Urinary bladder (tissue), 3 donors: ENCODE measurements at regions not wholly inside any gene's neighbourhood (a gene's known extent, or its start where the extent isn't known, plus 50 kb on each side); places are given as distances from the start of the nearest gene placed in this dataset.

ENCODE experiments used
- DNase-seq: peaks from one replicate; pipeline ENCODE4 v3.0.0-alpha.2; 2015; ENCODE audit errors: extremely low spot score
- H3K27ac ChIP-seq: one replicate; pipeline ENCODE4 v1.5.1; 2013; ENCODE audit warnings: low read depth, mild to moderate bottlenecking, moderate library complexity
- H3K36me3 ChIP-seq: one replicate; pipeline ENCODE4 v1.6.1; 2013; ENCODE audit warnings: mild to moderate bottlenecking, moderate library complexity; ENCODE audit not compliant: insufficient read depth
- H3K4me1 ChIP-seq: one replicate; pipeline ENCODE4 v1.6.1; 2013; ENCODE audit warnings: mild to moderate bottlenecking, moderate library complexity; ENCODE audit not compliant: insufficient read depth
- H3K4me3 ChIP-seq: one replicate; pipeline ENCODE4 v1.5.1; 2013; ENCODE audit warnings: low read depth, low read length
- WGBS: extraction: QIAGEN DNeasy Blood & Tissue Kit; methylation state at CpG from one replicate; pipeline ENCODE4 v1.1.7; 2013; 5-methylcytosine and 5-hydroxymethylcytosine counted together
- donor health status: healthy with polysubstance abuse.
- donor health status: healthy.

- Histone ChIP-seq H3K4me3 (no peak overlapping the region), H3K4me1 (no peaks in the 10 kb centered on the region), H3K27ac (no peak overlapping the region), H3K36me3 (peaks cover 3% of the 10 kb centered on the region)
- no peak for DNase-seq
- WGBS = 92% methylated on average over 6 of the region's 6 CpGs
These were observed 76.3 kb upstream of the NR2F2 start for GRCh38 chr15:96254173-96254572.

- DNase-seq = no peak
- no peaks in the 10 kb centered on the region for H3K4me1 ChIP-seq
- no peak overlapping the region for H3K4me3 ChIP-seq
- H3K27ac ChIP-seq = no peak overlapping the region
- H3K36me3 ChIP-seq = peaks cover 3% of the 10 kb centered on the region
- 97% methylated on average over 1 of the region's 1 CpG for WGBS
These were observed 74.9 kb upstream of the NR2F2 start for GRCh38 chr15:96255599-96255998.

- no peak for DNase-seq
- WGBS = 35% methylated on average over 4 of the region's 4 CpGs
- Histone ChIP-seq H3K36me3 (no peaks in the 10 kb centered on the region), H3K27ac (no peak overlapping the region), H3K4me3 (no peak overlapping the region), H3K4me1 (no peaks in the 10 kb centered on the region)
These were observed 68.9 kb upstream of the NR2F2 start for GRCh38 chr15:96261575-96262034.

- no peak overlapping the region for H3K4me3 ChIP-seq
- no peak overlapping the region for H3K27ac ChIP-seq
- no peaks in the 10 kb centered on the region for H3K36me3 ChIP-seq
- H3K4me1 ChIP-seq = no peaks in the 10 kb centered on the region
- no peak for DNase-seq
- 39% methylated on average over 4 of the region's 4 CpGs for WGBS
These were observed 68.4 kb upstream of the NR2F2 start for GRCh38 chr15:96262097-96262496.

GRCh38 chr15:96262549-96263489, 67.7 kb upstream of the NR2F2 start:
- H3K36me3 ChIP-seq = no peaks in the 10 kb centered on the region
- no peak overlapping the region for H3K4me3 ChIP-seq
- H3K4me1 ChIP-seq = no peaks in the 10 kb centered on the region
- no peak for DNase-seq
- no peak overlapping the region for H3K27ac ChIP-seq
- 79% methylated on average over 10 of the region's 10 CpGs for WGBS

GRCh38 chr15:96264351-96264798, 66.1 kb upstream of the NR2F2 start:
- Histone ChIP-seq H3K4me1 (no peaks in the 10 kb centered on the region), H3K36me3 (no peaks in the 10 kb centered on the region), H3K27ac (no peak overlapping the region), H3K4me3 (no peak overlapping the region)
- no peak for DNase-seq
- WGBS = 87% methylated on average over 1 of the region's 1 CpG

GRCh38 chr15:96264801-96265515, 65.5 kb upstream of the NR2F2 start:
- 70% methylated on average over 8 of the region's 8 CpGs for WGBS
- Histone ChIP-seq H3K27ac (no peak overlapping the region), H3K4me1 (no peaks in the 10 kb centered on the region), H3K36me3 (no peaks in the 10 kb centered on the region), H3K4me3 (no peak overlapping the region)
- no peak for DNase-seq

GRCh38 chr15:96266456-96266855, 64.0 kb upstream of the NR2F2 start:
- WGBS = 75% methylated on average over 5 of the region's 5 CpGs
- no peak overlapping the region for H3K4me3 ChIP-seq
- no peak for DNase-seq

GRCh38 chr15:96267463-96267862, 63.0 kb upstream of the NR2F2 start:
- WGBS = 98% methylated on average over 4 of the region's 4 CpGs
- no peak for DNase-seq
- Histone ChIP-seq H3K36me3 (no peaks in the 10 kb centered on the region), H3K27ac (no peak overlapping the region), H3K4me3 (no peak overlapping the region), H3K4me1 (no peaks in the 10 kb centered on the region)

More at GRCh38 chr15:96266456-96266855, 64.0 kb upstream of the NR2F2 start:
- H3K36me3 ChIP-seq = no peaks in the 10 kb centered on the region
- no peak overlapping the region for H3K27ac ChIP-seq
- H3K4me1 ChIP-seq = no peaks in the 10 kb centered on the region

- 83% methylated on average over 14 of the region's 14 CpGs for WGBS
- Histone ChIP-seq H3K4me3 (no peak overlapping the region), H3K36me3 (no peaks in the 10 kb centered on the region), H3K4me1 (no peaks in the 10 kb centered on the region), H3K27ac (no peak overlapping the region)
- no peak for DNase-seq
These were observed 61.9 kb upstream of the NR2F2 start for GRCh38 chr15:96268442-96269204.

GRCh38 chr15:96270581-96271172, 59.8 kb upstream of the NR2F2 start:
- Histone ChIP-seq H3K36me3 (no peaks in the 10 kb centered on the region), H3K27ac (no peak overlapping the region), H3K4me1 (no peaks in the 10 kb centered on the region), H3K4me3 (no peak overlapping the region)
- DNase-seq = no peak
- 85% methylated on average over 6 of the region's 6 CpGs for WGBS

GRCh38 chr15:96272427-96272826, 58.1 kb upstream of the NR2F2 start:
- 93% methylated on average over 1 of the region's 1 CpG for WGBS
- H3K4me3 ChIP-seq = no peak overlapping the region
- no peaks in the 10 kb centered on the region for H3K36me3 ChIP-seq
- DNase-seq = no peak
- no peak overlapping the region for H3K27ac ChIP-seq
- H3K4me1 ChIP-seq = no peaks in the 10 kb centered on the region
